GM23248 (cell line): ENCODE measurements at regions not wholly inside any gene's neighbourhood (a gene's known extent, or its start where the extent isn't known, plus 50 kb on each side); places are given as distances from the start of the nearest gene placed in this dataset.

Experiments
- EZH2 ChIP-seq: fragments of 200-600 bp; sonication (generic); IDR thresholded peaks from 2 replicates; pipeline ENCODE4 v1.6.1; 2018; ENCODE audit warnings: antibody characterized with exemption, mild to moderate bottlenecking; ENCODE audit not compliant: insufficient read depth, poor library complexity, severe bottlenecking
- EZH2phosphoT487 ChIP-seq: fragments of 200-600 bp; sonication (generic); IDR thresholded peaks from 2 replicates; pipeline ENCODE4 v1.6.1; 2018; ENCODE audit warnings: antibody characterized with exemption, moderate library complexity, mild to moderate bottlenecking, low read depth; ENCODE audit not compliant: insufficient read depth

DNA sequence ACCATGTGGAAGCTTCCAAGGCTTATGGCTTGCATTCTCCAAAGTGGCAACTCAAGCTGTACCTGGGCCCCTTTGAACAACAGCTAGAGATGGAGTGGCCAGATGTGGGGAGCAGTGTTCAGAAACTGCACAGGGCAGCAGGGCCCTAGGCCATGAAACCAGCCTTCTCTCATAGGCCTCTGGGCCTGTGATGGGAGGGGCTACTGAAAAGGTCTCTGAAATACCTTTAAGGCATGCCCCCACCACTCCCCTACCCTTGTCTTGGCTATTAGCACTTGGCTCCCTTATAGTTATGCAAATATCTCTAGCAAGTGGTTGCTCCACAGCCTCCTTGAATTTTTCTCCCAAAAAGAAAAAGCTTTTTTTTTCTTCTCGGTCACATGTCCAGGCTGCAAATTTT lies 1014.6 kb downstream of the DTWD2 start:
- TF ChIP-seq EZH2 (no peak), EZH2phosphoT487 (no peak)
